Amniotic epithelial cell (primary cell): ENCODE measurements at regions not wholly inside any gene's neighbourhood (a gene's known extent, or its start where the extent isn't known, plus 50 kb on each side); places are given as distances from the start of the nearest gene placed in this dataset.

Experiments
- DNase-seq: peaks from one replicate; pipeline ENCODE4 v3.0.0-alpha.2; 2010; ENCODE audit warnings: low read depth

DNA sequence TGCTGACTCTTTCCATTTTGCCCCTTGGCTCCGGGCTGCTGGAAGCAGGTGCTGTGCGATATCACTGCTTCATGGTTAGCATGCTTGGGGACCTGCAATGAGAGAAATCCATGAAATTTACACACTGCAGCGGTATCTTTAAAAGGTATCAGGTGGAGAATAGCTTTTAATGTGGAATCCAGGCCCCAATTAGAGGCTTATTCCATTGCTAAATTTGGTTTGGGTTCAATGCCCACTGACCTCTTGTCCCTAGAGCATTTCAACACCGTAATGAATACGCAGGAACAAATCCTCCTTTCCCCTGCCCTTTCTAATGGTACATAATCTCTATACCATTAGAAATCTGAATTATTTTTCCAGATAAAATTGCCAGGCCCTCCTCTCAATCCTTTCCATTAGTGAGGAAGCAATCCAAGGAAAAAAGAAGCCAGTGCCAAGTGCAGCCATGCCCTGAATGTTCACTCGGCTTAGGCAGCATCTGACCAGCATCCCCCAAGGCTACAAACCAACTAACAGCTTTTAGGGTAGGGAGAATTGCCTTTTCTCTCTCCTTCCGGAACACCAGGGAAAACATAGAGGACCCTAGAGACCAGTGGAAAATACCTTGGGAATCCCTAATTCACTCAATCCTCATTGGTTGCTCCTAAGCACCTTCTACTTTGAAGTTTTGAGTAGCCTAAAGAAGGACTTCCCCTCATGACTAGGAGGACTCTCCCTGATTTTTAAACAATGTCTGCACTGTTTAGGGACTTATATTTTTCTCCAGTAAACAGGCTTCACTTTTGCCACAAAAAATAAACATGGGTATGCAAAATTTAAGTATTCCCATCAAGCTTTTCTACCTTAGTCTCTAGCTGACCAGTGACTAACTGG is 143.1 kb downstream of the QRSL1 start:
- DNase-seq, result no peak

DNA sequence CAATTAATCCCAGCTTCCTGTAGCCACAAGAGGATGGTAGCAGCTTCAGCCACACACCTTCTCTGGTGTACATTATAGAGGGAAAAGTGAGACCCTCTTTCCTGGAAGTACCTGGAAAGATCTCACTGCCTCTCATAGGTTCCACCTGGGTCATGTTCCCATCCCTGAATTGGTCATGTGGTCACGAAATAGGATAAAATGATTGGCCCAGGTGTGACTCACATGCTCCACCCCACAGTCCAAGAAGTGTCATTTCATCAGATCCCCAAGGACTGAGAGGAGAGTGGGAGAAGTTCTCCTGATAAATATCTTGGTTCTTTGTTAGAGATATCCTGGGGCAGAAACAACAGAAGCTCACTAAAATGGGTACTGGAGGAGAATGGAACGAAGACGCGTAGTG is 142.4 kb downstream of the QRSL1 start:
- DNase-seq, result no peak

DNA sequence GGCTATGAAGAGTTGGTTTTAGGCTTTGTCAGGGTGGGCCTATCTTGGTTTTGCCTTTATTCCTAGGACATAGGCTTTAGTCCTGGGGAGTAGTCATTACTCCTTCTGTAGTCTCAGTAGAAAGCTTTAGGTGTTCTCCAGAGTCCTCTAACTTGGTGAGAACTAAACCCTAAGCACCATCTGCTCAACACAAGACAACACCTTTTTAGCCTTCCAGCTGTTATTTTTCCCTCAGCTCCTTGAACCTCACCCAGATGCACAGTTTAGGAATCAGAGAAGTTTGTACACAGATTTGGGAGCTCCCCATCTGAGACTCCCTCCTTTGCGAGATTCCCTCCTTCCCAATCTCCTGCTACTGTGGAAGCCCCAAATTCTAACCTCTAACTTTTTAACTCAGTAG is 141.3 kb downstream of the QRSL1 start:
- no peak for DNase-seq

DNA sequence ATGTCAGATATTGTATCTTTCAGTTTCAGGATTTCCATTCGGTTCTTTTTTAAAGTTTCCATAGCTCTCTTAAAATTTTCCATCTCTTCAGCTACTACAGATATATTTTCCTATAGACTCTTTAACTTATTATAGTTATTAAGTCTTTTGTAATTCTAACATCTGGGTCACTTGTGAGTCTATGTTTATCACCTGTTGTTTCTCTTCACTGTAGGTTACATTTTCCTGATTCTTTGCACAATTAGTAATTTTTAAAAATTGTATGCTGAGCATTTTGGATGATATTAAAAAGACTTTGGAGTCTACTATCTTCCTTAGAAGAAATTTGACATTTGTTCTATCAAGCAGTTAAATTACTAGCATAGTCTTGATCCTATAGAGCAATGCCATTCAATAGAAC is 140.7 kb downstream of the QRSL1 start:
- DNase-seq, result no peak

DNA sequence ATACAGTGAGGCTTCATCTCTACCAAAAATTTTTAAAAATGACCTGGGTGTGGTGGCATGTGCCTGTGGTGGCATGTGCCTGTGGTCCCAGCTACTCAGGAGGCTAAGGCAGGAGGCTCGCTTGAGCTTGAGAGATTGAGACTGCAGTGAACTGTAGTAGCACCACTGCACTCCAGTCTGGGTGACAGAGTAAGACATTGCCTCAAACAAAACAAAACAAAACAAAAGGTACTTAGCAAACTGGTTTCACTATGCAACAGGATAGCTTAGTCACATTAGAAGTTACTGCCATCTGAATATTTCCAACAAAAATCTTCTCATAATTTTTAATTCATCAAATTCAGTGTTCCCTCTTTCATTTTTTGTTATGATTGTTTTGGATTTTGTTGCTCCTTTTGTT is 137.9 kb downstream of the QRSL1 start:
- no peak for DNase-seq

DNA sequence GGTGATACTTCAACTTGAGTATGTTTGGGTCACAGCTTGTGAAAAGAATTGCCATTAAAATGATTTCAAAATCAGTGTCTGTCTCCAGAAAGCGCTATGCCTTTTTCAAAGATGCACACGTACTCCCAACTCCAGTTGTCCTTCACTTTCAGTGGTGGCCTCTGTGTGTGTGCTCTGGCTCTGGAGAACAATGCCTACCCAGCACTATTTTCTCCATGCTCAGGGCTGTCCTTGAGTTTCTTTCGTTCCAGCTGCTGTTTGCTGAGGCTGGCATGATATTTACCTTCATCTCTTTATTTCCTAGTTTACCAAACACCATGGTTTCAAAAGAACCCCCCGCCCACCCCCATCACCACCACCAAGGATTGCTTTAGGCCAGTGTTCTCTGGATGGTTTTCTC is 136.8 kb downstream of the QRSL1 start:
- no peak for DNase-seq

DNA sequence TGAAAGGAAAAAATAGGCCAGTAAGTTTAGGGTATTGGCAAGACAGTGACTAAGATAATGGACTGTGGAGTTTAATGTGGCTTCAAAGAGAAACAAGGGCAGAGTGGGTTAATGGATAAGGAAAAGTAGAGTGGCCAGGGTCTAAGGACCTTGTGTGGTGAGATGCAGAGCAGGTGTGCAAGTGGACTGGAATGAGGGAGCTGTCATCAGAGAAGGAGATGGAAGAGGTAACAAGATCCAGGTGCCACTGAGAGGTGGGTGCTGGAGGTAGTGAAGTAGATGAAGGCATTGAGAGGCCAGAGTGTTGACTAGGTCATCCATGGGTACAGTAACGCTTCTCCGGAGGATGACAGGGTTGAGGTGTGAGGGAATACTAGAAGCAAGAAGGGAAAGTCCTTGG is 136.1 kb downstream of the QRSL1 start:
- no peak for DNase-seq

DNA sequence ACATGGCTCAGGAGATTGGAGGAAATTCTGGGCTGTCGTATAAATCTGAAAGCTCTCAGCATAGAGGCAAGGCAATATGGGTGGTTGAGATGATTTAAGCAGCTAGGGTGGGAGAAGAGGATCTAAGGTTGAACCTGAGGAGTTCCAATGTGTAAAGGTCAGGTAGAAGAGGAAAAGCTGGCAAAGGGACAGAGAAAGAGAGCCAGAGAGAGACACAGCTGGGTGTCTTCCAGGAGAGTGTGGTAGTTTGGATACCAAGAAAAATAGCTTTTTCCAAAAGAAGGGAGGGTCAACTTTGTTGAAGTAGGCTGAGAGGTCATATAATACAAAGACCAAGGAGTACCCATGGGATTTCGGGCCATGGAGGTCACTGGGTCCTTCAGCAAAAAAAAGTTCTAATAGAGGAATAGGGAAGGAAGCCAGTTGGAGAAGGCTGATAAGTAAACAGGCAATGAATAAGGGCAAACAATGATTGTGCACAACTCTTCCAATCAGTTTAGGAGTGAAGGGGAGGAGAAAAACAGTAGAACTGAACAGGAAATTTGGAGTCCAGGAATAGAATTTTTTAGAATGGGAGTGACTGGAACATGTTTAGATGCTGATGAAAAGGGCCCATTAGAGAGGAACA is 135.1 kb downstream of the QRSL1 start:
- DNase-seq, result no peak

DNA sequence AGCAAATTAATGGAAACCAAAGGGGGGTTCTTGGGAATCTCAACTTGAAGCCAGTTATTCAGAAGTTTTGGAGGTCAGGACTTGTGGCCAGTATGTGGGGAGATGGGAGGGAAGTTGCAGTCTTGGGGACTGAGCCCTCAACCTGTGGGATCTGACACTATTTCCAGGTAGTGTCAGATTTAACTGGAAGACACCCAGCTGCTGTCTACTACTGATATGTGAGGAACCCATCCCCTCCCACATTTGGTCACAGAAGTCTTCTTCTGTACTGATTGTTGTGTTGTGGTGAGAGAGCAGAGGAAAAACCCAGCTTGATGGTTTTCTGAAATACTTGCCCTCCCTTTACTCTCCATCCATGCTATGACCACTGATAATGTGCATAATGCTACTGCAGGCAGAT is 134.0 kb downstream of the QRSL1 start:
- no peak for DNase-seq

DNA sequence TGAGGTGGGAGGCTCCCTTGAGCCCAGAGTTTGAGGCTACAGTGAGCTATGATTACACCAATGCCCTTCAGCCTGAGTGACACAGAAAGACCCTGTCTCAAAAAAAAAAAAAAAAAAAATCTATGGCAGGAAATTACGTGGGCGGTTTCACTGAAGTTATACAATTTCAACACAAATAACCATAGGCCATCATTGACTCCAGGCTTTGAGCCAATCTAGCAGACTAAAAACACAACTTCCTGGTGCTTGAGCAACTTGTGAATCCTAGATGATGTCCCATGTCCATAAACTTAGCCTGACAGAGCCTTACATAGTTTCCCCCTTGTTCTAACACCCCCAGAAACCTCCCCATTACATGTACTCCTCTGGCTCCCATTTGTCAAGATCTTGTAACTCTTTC is 131.8 kb downstream of the QRSL1 start:
- no peak for DNase-seq

DNA sequence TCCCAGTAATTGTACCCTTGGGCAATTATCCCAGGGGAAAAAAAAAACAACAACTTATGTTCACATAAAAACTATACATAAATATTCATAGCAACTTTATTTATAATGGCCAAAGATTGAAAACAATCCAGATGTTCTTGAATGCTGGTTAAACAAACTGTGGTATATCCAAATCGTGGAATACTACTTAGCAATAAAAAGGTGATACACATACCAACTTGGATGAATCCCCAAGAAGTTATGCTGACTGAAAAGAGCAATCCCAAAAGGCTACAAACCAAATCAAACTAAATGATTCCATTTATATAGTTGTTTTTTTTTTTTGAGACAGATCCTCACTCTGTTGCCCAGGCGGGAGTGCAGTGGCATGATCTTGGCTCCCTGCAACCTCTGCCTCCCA is 129.7 kb downstream of the QRSL1 start:
- no peak for DNase-seq

DNA sequence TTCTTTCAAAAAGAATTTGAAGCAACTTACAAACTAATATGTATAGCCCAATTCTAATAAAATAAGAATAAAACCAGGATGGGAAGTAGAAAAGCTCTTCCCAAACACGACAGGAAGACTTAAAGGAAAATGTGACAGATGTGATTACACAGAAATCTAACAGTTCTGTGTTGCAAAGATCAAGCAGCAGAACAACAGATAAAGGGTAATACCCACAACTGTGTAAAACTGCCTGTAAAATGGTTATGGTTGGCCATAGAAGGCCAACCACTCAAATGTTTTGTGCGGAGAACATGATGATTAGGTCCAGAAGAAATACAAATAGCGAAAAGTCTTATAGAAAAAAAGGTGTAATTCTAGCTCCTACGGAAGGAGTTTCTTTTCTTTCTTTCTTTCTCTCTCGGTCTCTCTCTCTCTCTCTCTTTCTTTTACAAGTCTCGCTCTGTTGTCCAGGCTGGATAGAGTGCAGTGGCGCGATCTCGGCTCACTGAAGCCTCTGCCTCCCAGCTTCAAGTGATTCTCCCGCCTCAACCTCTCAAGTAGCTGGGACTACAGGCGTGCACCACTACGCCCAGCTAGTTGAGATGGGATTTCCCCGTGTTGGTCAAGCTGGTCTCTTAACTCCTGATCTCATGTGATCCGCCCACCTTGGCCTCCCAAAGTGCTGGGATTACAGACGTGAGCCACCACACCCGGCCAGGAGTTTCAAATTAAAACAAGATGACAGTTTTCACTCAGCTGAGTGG is 128.5 kb downstream of the QRSL1 start:
- no peak for DNase-seq

DNA sequence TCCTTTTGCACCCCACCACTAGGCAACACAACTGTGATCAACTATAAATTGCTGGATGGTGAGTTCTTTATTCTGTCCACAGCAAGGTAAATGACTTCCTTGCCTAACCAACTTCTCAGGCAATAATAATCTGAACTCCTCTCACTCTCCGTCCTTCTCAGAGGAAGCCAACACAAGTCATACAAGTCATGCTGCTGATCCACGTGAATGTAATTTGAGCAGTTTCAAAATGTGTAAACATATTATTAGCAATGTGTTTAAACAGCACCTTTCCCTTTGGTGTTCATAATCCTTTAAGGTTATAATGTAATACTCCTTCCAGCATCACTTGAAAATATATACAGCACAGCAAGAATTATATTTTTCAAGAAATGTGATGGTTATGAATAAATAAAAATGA is 127.9 kb downstream of the QRSL1 start:
- DNase-seq, result no peak

DNA sequence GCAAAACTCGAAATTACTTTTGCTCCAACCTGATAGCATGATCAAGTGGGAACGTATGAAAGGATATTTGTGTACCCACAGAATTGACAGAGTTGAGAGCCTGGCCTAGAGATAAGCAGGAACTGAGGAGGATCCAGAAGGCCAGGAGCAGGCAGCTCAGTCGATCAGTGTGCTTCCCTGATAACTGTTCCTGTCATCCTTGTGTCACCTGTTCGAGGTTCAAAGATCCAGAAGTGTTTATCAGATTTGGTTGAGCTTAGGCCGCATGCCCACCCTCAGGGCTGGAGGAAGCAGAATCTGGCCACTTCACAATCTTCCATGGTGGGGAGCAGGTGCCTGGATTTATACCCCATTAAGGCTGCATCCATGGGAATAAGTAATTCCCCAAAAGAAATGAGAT is 124.8 kb downstream of the QRSL1 start:
- no peak for DNase-seq

DNA sequence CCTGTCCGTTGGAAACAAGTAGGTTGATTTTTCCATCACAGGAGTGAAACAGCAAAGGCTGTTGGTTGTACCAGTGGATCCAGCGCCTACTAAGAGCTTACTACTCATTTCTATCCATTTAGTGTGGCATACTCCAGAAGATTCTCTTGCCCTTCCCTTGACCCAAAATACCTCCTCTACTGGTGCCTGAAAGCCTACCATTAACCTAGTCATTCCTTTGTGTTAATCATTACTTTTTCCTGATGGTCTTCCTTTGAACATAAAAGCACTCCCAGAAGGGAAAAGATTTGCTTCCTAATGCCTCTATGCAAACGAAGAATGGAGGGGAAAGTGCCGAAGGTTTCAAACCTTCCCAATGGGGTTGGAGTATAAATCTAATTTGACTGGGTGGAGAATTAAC is 123.3 kb downstream of the QRSL1 start:
- no peak for DNase-seq

DNA sequence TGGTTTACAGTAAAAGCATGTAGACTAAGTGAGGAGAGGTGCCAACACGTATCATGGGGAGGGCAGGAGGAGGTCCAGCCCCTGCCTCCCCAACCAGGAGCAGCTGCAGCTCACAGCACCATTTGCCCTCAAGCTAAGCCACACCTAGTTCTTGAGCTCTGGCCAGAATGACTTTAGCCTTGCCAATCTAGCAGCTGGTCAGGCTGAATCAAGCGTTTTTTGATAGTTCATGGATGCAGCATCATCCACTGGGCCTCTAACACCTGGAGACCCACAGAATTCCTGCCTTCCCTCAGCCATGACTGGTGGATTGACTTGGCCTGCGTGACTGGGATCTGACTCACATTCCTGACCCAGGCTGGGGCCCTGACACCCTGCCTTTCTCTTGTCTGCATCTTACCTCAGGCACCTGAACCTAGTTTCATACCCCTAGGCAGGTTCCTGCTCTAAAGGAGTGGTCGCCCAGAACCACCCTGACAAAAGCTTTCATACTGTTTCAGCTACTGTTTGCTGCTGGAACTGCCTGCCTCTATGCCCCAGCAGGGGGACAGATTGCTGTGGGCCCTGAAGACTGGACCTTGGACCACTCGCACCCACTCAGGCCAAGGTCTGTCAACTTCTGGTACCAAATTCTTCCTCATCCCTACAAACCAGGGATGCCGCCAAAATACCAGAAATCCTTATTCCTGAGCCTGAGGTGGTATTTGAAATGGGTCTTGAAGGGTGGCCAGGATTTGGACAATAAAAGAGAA is 122.3 kb downstream of the QRSL1 start:
- no peak for DNase-seq

DNA sequence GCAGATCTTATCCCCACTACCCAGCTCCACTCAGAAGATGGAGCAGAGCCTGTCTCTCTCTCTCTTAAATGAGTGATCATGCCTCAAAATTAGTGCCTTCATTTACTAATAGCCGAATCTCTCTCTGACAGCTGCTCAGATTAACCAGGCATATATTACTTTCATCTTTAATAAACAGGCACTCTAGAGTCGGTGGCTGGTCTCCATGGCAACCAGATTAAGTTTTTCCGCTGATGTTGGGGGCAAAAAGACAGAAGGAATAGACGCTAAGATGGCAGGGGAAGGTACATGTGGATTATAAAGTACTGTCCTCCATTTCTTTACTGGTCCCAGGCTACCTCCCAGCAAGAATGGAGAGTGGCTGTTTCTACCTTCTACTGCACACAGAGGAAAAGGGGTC is 121.6 kb downstream of the QRSL1 start:
- no peak for DNase-seq

DNA sequence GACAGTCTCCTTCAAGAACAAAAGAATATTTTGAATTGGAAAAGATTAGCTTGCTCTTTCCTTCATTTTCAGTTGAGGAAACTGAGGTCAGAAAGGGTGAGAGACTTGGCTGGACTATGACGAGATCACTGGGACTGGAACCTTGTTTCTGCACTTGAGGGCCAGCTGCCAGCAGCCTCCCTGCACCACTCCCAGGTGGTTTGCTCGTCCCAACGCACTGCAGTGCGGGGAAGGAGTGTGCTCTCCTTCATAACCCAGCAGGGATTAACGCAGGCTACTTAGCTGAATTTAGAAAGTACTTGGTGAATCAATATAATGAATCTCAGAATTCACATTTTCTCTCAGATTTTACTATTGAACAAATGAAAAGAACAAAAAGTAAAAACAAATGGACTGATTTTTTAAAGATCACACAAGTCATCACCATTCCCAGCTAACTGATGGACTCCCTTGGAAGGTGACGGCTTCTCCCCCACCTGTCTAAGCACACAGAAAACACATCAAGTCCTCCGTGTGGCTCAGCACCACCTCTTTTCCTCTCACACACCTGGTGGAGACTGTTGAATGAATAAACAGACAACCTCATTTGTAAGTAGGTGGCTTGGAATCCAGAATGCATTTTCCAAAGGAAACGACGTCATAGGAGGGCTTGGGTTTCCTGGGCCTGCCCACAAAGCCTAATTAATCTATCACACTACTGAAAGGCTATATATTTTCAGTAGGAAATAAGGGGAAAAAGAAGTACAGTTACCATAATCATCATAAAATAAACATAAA is 121.0 kb downstream of the QRSL1 start:
- DNase-seq, result no peak

DNA sequence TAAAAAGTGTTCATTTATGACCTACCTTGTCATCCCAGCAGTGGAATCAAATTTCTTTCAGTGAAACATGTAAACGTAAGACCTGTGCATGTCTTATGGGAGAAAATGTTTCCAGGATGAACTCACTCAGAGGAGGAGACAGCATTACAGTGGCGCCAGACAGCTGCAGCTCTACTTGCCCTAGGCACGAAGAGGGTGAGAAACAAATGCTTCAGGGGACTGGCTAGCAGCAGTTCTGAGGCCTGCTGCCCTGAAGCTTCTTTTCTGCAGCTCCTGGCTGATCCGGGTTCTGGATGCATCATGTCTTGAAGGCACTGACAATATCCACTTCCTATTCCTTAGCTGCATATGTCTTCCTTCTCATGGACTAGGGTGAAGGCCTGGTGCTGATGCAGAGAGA is 120.2 kb downstream of the QRSL1 start:
- no peak for DNase-seq

DNA sequence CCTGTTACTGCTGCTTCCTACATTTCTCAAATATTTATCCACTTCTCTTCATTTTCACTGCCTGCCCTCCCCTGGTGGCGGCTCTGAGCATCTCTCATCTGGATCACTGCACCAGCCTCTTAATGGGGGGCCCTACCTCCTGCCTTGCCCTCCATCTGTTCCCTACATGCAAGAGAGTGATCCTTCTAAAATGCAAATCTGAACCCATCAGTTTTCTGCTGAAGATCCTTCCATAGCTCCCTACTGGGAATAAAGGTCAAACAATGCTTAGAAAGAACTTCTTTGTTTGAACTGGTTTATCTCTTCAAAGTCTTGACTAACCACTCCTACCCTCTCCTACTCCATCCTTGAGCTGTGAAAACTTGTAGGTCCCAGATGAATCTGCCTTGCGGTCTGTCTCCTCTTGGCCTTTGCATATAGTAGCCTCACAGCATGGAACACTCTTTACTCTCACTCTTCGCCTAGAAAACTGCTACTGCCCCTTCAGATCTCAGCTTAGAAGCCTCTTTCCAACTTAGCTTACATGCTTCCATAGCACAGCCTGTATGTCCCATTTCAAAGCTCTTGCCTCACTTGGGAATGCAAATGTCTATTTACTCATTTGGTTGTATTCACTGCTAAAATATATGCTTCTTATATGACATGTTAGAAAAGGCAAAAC is 119.3 kb downstream of the QRSL1 start:
- DNase-seq, result no peak

DNA sequence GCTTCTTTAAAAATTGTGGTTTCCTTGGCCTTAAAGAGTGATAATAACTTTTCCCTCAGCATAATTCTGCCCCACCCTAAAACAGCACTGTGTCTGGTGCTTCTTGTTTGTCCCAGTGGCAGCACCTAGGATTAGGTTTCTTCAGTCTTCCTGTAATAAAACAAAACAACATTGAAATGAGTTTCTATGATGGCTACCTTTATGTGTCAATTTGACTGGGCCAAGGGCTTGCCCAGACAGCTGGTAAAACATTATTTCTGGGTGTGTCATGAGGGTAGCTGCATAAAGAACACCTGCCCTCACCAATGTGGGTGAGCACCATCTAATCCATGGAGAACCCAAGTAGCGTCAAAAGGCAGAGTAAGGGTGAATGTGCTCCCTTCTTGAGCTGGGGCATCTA is 117.8 kb downstream of the QRSL1 start:
- no peak for DNase-seq
